HG03378 (cell line): ENCODE measurements at regions not wholly inside any gene's neighbourhood (a gene's known extent, or its start where the extent isn't known, plus 50 kb on each side); places are given as distances from the start of the nearest gene placed in this dataset.

Experiments
- ATAC-seq: cut with Tn5 transposase; IDR thresholded peaks from one replicate; pipeline ENCODE4 v1.9.1; 2021; ENCODE audit warnings: mild to moderate bottlenecking, moderate library complexity; ENCODE audit not compliant: unreplicated experiment

GRCh38 chr4:84441758-84442377 is 57.2 kb downstream of the NKX6-1 start:
- no peak for ATAC-seq

- no peak for ATAC-seq
Observed at GRCh38 chr4:84439996-84440395, 59.1 kb downstream of the NKX6-1 start.

- ATAC-seq = no peak
Observed at GRCh38 chr4:84436812-84437211, 62.3 kb downstream of the NKX6-1 start.

GRCh38 chr4:84434344-84434743 is 64.7 kb downstream of the NKX6-1 start:
- no peak for ATAC-seq

GRCh38 chr4:84433633-84434222 is 65.4 kb downstream of the NKX6-1 start:
- no peak for ATAC-seq

GRCh38 chr4:84432713-84433112 is 66.4 kb downstream of the NKX6-1 start:
- no peak for ATAC-seq

- no peak for ATAC-seq
Observed at GRCh38 chr4:84420608-84421007, 78.5 kb downstream of the NKX6-1 start.

- no peak for ATAC-seq
Observed at GRCh38 chr4:84419201-84419600, 79.9 kb downstream of the NKX6-1 start.

- no peak for ATAC-seq
Observed at GRCh38 chr4:84417997-84418709, 80.9 kb downstream of the NKX6-1 start.

- no peak for ATAC-seq
Observed at GRCh38 chr4:84413976-84414375, 85.1 kb downstream of the NKX6-1 start.

GRCh38 chr4:84413480-84413879 is 85.6 kb downstream of the NKX6-1 start:
- ATAC-seq = no peak

GRCh38 chr4:84412062-84412461 is 87.0 kb downstream of the NKX6-1 start:
- ATAC-seq = no peak

- no peak for ATAC-seq
Observed at GRCh38 chr4:84407554-84408407, 91.3 kb downstream of the NKX6-1 start.

- ATAC-seq = no peak
Observed at GRCh38 chr4:84403656-84404055, 95.4 kb downstream of the NKX6-1 start.

- ATAC-seq = no peak
Observed at GRCh38 chr4:84401701-84402306, 97.3 kb downstream of the NKX6-1 start.

- no peak for ATAC-seq
Observed at GRCh38 chr4:84394386-84394785, 104.7 kb downstream of the NKX6-1 start.

- ATAC-seq = no peak
Observed at GRCh38 chr4:84392951-84393590, 106.0 kb downstream of the NKX6-1 start.

- no peak for ATAC-seq
Observed at GRCh38 chr4:84389406-84389805, 109.7 kb downstream of the NKX6-1 start.

GRCh38 chr4:84385203-84385602 is 113.9 kb downstream of the NKX6-1 start:
- ATAC-seq = no peak

- no peak for ATAC-seq
Observed at GRCh38 chr4:84384801-84385200, 114.3 kb downstream of the NKX6-1 start.
